ENCODE measurements at regions not wholly inside any gene's neighbourhood (a gene's known extent, or its start where the extent isn't known, plus 50 kb on each side); places are given as distances from the start of the nearest gene placed in this dataset.

DNA sequence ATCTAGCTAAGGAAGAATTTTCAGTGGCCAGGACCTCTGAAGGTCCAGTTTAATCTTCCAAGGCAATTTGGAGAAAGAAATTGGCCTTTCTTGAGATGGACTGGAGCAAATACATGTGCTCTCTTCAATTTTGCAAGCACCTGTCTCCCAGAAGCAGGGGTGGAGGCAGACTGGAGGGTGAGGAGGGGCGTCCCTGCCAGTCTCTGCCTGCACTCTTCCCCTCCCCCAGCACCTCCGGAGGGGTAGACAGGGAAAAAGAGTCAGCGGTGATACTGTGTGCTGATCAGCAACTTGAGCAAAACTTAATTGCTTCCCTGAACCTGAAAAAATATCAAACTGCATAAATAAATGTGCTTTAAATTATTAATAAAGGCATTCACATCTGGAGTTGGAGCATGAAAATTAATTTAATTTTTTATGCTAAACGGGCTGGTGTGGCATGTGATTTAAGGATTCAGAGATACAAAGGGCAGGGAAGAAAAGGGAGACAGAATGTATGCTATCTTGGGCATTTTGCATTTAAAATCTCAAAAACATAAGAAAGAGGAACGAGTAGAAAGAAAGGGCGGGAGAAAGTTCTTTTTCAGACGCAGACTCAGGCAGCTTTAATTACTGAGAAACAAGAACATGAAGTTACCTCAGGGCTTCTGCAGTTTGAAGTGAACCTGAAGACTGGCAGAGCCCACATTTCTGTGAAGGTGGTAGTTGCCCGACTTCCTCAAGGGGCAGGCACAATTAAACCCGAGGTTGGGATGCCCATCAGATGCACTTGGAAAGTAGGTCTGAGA lies 319.7 kb downstream of the UACA start:
- no peak overlapping the region for H3K4me3 ChIP-seq (ENCODE audit: low read depth, low read length)
- TF ChIP-seq POLR2A (IDR thresholded peaks at IDR 0.05; ENCODE audit: extremely low read depth, insufficient read length) (no peak), CTCF (IDR thresholded peaks at IDR 0.05; ENCODE audit: low read depth, low read length) (no peak)
- no peak for DNase-seq (ENCODE audit: low read depth)

GRCh38 chr15:70442616-70443321 lies 320.6 kb downstream of the UACA start:
- TF ChIP-seq MAX (IDR thresholded peaks at IDR 0.05; ENCODE audit: low read depth, low read length) (no peak), POLR2A (IDR thresholded peaks at IDR 0.05; ENCODE audit: extremely low read depth, insufficient read length) (no peak), CTCF (IDR thresholded peaks at IDR 0.05; ENCODE audit: low read depth, low read length) (no peak), MYC (IDR thresholded peaks at IDR 0.05; ENCODE audit: low read depth, low read length) (no peak)
- no peak for DNase-seq (ENCODE audit: low read depth)
- no peak overlapping the region for H3K4me3 ChIP-seq (ENCODE audit: low read depth, low read length)

- no peak overlapping the region for H3K4me3 ChIP-seq (ENCODE audit: low read depth, low read length)
- no peak for TF ChIP-seq MYC (IDR thresholded peaks at IDR 0.05; ENCODE audit: low read depth, low read length)
- no peak for TF ChIP-seq CTCF (IDR thresholded peaks at IDR 0.05; ENCODE audit: low read depth, low read length)
- no peak for TF ChIP-seq MAX (IDR thresholded peaks at IDR 0.05; ENCODE audit: low read depth, low read length)
- TF ChIP-seq POLR2A (IDR thresholded peaks at IDR 0.05; ENCODE audit: extremely low read depth, insufficient read length), result no peak
- DNase-seq (ENCODE audit: low read depth), result no peak
Observed at GRCh38 chr15:70442211-70442610, 321.1 kb downstream of the UACA start.

GRCh38 chr15:70440416-70441138 lies 322.8 kb downstream of the UACA start:
- DNase-seq (ENCODE audit: low read depth), result no peak
- TF ChIP-seq MYC (IDR thresholded peaks at IDR 0.05; ENCODE audit: low read depth, low read length) (no peak), CTCF (IDR thresholded peaks at IDR 0.05; ENCODE audit: low read depth, low read length) (no peak), MAX (IDR thresholded peaks at IDR 0.05; ENCODE audit: low read depth, low read length) (no peak), POLR2A (IDR thresholded peaks at IDR 0.05; ENCODE audit: extremely low read depth, insufficient read length) (no peak)
- H3K4me3 ChIP-seq (ENCODE audit: low read depth, low read length), result no peak overlapping the region

DNA sequence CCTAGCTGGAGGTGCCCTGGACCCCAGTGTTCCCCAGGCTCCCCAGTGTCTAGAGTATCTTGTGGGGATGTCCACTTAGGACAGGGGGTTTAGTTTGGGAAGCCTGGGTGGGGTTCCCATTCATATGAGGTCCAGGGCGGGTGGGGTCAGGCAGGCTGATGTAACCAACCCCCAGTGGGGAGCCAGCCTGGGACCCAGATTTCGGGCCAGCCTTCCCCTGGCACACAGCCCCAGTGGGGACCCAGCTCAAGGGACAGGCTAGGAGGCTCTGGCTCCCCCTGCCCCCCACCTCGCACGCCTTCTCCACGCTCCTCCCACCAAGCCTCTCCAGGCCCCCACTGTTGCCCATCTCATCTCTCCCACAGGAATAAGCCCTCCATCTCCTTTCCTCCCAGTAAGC lies 323.5 kb downstream of the UACA start:
- no peak overlapping the region for H3K4me3 ChIP-seq (ENCODE audit: low read depth, low read length)
- no peak for DNase-seq (ENCODE audit: low read depth)
- TF ChIP-seq MAX (IDR thresholded peaks at IDR 0.05; ENCODE audit: low read depth, low read length) (no peak), MYC (IDR thresholded peaks at IDR 0.05; ENCODE audit: low read depth, low read length) (no peak), CTCF (IDR thresholded peaks at IDR 0.05; ENCODE audit: low read depth, low read length) (no peak), POLR2A (IDR thresholded peaks at IDR 0.05; ENCODE audit: extremely low read depth, insufficient read length) (no peak)
